Stimulated activated CD4-positive, alpha-beta T cell treated with anti-CD3 and anti-CD28 coated beads, Interleukin-12 subunit alpha, Interleukin-12 subunit beta, amount 100 ng/mL, for 4 hours (primary cell): ENCODE measurements at regions not wholly inside any gene's neighbourhood (a gene's known extent, or its start where the extent isn't known, plus 50 kb on each side); places are given as distances from the start of the nearest gene placed in this dataset.

Source experiments
- DNase-seq: peaks from one replicate; pipeline ENCODE4 v3.0.0-alpha.2; 2020

- no peak for DNase-seq
These were observed 183.1 kb downstream of the GPAM start for GRCh38 chr10:112000466-112000865.

DNA sequence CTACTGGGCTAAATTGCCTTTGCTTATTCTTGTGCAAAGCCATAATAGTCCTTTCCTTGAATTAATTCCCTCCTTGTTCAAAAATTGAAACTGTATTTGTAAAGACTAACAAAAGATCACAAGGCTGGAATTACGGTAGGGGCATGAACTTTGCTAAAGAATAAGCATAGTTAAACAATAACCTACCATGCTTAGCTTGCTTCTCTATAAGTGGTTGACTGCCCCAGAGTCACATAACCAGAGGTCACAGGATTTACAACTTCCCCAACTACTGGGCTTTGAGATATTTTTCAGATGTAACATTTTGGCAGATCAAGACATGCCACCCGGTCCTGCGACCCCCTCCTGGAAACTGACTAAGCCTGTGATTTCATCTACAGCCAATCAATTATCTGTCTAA, 181.4 kb downstream of the GPAM start:
- DNase-seq, result no peak

- no peak for DNase-seq
These were observed 179.5 kb downstream of the GPAM start for GRCh38 chr10:112004075-112004474.

DNA sequence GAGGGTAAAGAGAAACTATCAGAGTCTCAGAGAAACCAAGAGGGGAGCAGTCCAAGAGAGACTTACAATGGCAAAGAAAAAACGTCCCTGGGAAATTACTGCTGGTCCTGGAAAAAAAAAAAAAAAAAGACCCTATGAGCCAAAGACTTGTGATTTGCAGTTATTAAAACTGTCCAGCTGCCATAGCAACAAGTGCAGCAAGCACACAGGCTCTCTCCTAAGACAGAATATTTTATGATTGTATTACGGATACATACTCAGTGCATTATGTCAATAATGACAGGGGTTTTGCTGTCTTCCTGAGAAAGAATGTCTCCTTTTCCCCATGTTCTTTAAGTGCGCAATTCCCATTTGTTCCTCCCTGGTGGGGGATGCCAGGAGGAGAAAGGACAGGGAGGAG, 178.5 kb downstream of the GPAM start:
- DNase-seq, result no peak

- no peak for DNase-seq
These were observed 177.2 kb downstream of the GPAM start for GRCh38 chr10:112006407-112006806.

DNA sequence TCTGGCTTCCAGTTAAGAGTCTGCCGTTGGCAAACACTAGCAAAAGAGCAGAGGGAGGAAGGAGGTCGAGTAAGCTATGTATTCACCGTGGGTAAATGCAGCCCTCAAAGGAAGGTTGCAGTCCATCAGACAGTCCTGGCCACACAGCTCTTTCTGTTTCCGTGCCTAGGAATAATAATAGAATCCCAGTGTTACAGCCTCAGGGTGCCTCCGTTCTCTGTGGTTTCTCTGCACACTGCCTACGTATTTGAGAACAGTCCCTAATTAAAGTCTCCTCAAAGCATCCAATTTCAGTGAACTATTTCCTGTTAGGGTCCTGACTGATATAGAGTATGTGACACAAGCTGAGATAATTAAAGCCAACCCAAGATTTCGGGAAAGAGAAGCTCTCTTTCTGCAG, 176.7 kb downstream of the GPAM start:
- no peak for DNase-seq

- no peak for DNase-seq
These were observed 161.4 kb downstream of the GPAM start for GRCh38 chr10:112022196-112022595.

DNA sequence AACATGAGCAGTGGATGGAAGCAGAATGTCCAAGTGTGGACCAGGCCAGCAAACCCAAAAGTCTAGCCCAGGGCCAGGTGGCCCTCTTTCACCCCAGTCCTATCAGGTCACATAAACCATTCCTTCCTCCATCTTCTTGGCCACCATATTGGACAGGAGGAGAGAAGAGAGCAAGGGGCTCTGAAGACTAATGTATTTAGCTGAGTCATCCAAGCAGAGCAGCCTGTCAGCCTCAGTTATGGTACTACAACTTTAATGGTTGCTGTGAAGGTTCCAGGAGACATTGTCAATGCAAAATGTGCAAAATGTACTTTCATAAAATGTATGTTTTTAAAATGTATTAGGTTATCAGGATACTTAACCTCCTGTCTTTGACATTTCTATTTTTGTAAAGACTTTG, 159.5 kb downstream of the GPAM start:
- DNase-seq, result no peak

DNA sequence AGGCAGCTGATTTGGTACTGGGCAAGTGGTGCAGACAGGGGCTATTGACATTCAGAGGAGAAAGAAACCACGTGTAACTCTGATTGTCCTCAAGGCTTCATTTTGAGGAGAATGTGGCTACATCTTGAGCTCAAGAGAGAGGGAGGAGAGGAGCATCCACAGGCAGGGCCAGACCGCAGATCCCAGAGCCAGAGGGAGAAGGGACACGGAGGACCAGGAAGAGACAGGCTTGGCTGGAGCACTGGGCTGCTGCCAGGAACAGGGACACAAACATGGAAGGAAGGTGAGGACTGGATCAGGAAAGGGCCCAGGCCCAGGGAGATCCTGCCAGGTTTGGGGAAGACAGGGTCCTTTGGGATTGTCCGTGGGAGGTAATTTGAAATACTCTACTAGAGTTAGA, 158.3 kb downstream of the GPAM start:
- no peak for DNase-seq

DNA sequence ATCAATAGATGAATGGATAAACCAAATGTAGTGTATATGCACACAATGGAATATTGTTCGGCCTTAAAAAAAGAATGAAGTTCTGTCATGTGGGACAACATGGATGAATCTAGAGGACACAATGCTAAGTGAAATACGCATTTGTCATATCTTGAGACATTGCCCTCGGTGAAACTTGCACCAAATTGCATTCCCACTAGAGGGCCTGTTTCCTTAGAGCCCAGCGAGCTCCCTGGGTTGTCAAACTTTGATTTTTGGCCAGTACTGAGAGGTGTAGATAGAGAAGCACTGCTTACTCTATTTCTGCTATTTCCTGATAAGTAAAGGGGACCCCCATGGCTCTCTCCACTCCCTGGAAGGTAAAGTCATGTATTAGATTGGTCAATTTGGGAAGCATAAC, 157.1 kb downstream of the GPAM start:
- DNase-seq, result no peak

DNA sequence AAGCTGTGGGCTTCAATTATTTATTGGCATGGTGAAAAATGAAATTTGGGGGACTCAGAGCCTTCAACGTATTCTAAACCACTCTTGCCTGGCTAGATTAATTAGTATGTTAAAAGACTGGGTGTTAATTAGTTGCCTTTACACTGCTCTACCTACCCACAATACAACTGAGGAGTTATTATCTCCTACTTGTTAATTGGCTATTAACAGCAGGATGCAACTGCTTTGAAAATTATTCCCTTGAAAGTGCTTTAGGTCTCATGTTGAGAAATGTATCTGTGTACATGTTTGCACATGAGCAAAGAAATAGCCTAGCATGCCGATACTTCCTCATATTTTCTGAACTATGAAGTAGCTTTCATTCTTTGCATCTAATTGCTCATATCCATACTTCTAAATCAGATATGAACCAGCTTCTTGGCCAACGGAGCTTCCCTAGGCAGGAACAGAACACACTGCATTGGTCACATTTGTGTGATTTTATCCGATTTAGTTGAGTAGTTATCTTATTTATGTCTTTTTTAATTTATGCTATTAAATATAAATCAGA, 155.8 kb downstream of the GPAM start:
- no peak for DNase-seq

DNA sequence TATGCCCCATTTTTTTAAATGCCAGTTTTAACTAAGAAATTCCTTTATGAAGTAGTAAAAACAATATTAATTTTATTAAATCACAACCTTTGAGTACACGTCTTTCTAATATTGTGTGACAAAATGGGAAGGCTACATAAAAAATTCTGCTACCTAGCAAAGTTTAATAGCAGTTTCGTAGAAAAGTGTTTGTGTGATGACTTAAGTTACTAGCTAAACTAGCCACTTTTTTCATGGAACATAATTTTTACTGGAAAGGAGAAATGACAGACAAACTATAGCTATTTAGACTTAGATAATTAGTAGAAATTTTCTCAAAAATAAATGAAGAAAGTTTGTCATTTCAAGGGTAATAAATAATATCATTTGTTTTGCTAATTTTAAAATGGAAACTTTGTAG, 153.1 kb downstream of the GPAM start:
- DNase-seq, result no peak

- DNase-seq, result no peak
These were observed 143.7 kb downstream of the GPAM start for GRCh38 chr10:112039823-112040222.

GRCh38 chr10:112040696-112041095, 142.9 kb downstream of the GPAM start:
- no peak for DNase-seq

DNA sequence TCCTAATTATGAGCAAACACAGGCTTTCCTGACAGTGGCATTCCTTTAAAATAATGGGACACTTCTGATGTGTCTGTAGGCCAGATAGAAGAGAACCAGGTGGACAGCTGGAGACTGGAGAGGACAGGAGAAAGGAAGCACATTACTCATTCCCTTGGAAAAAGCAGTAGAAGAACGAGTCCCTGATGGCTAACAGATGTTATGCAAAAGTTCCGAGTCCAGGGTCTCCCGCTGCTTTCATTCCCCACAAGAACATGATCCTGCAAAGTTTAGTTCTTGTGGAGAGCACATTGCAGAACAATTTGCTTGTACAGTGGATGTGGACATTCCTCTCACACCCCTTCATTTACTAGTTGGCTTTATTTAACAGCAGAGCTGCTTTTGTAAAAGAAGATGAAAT, 137.6 kb downstream of the GPAM start:
- no peak for DNase-seq

GRCh38 chr10:112047674-112048073, 135.9 kb downstream of the GPAM start:
- DNase-seq, result no peak

DNA sequence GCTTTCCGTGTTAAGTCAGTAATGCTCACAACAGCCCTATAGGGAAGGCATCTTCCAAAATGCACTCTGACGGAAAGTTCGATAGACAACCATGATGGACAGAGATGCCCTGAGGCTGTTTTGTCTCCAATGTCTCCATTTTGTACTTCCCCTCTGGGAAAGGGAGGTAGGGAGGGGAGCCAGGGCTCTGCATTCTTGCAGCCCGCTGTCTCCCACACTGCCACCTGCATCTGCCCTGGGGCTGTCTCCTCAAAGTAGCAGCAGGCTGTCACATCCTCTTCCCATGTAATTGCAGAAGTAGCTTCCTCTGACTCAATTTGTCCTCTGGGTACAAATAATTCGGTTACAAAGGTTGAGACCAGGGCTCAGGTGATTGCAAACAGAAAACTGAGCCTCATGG, 131.4 kb downstream of the GPAM start:
- no peak for DNase-seq

GRCh38 chr10:112053895-112054294, 129.7 kb downstream of the GPAM start:
- no peak for DNase-seq

GRCh38 chr10:112054516-112054915, 129.0 kb downstream of the GPAM start:
- DNase-seq, result no peak

GRCh38 chr10:112057072-112057471, 126.5 kb downstream of the GPAM start:
- no peak for DNase-seq

GRCh38 chr10:112059220-112059619, 124.3 kb downstream of the GPAM start:
- no peak for DNase-seq

DNA sequence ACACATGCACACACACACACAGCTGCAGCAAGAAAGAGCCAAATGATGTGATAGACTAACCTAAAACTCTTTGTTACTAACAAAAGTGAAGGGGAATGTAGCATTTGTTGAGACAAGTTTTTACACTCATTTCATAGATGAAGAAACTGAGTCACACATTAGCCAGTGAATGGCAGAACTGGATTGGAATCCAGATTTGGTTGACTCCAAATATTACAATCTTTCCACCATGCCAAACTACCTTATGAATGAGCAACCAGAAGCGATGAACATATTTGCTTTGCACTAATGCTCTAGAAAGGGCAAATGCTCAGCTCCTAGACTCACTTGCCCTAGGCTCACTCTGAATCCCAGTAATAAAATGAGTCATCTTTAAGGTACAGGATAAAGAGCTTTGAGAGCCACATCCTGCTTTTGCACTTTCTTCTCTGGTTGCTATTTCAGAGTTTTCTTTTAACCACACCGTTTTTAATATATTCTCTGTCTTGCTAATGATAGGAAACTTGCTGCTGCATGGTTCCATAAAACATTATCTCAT, 111.9 kb downstream of the GPAM start:
- no peak for DNase-seq

DNA sequence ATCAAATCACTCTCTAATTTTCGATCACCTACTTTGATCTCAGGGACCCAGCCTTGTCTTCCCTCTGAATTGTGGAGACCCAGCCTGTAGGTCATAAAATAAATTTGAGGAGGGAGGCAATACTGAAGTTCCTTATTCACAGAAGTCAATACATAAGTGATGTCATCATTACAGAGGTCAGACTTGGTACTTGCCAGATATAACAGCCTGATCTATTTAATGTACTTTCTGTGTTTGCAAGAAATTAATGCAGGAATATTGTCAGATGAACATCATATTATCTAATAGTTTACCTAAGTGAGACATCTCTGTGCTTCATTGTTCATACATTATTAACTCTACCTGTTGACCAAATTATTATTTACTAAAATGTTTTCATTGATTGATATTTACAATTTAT, 105.6 kb downstream of the GPAM start:
- DNase-seq, result no peak

- no peak for DNase-seq
These were observed 103.3 kb downstream of the GPAM start for GRCh38 chr10:112080231-112080630.

- no peak for DNase-seq
These were observed 101.4 kb downstream of the GPAM start for GRCh38 chr10:112082120-112082519.

- DNase-seq, result no peak
These were observed 100.1 kb downstream of the GPAM start for GRCh38 chr10:112083472-112083871.
